Hematopoietic multipotent progenitor cell treated with erythropoietin and hydrocortisone succinate and interleukin-3 and kit ligand, for 8 days (in vitro differentiated cells): ENCODE measurements at regions not wholly inside any gene's neighbourhood (a gene's known extent, or its start where the extent isn't known, plus 50 kb on each side); places are given as distances from the start of the nearest gene placed in this dataset.

Source experiments
- DNase-seq: peaks from one replicate; pipeline ENCODE4 v3.0.0-alpha.2; 2015

GRCh38 chr10:91690996-91691676 is 58.3 kb upstream of the PPP1R3C start:
- no peak for DNase-seq

DNA sequence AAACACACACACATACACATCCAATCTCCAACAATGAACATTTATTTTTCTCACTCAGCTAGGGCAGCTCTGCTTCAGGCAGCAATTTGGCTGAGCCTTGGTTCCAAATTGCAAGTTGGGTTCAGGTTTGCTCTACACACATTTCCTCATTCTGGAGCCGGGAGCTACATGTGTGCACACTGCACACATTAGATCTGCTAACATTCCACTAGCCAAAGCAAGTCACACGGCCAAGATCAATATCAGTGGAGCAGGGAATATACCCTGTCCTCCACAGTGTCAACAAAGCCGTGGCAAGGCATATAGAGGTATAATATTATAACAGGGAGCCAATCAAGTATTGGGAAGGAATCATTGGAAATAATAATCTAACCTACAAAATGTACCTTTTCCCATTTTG is 57.5 kb upstream of the PPP1R3C start:
- no peak for DNase-seq

DNA sequence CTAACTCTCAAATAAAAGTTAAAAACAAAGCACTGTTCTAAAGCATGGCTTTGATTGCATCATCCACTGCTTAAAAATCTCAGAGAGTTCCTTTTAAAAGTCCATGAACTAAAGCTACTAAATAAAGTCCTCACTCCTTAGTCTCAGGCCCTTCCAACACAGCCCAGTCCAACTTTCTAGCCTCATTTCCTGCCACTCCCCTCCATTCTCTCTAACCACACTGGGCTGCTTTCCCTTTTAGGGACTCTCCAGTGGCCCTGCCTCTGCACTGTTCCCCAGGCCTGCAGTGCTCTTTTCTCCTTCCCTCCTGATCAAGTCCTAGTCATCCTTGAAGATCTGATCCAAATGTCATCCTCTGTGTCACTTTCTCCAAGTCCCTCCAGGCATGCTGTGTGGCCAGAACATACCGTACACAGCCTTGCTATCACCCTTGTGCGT is 56.9 kb upstream of the PPP1R3C start:
- DNase-seq = no peak

DNA sequence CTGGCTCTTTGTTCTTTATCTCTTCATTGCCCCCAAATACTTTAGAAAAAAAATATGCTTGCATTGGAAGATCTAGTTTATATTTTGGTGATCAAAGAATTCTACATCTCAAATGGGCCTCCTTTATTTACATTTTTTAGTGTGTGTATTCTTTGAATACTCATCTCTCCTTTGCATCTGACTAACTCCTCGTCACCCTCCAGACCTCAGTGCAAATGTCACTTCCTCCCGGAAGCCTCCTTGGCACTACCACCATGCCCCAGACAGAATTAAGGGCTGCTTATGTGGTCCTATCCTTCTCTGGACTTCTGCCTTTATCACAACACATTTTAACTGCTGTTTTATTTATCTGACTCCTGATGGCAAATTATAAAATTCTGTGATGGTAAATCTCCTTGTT is 52.0 kb upstream of the PPP1R3C start:
- DNase-seq = no peak

DNA sequence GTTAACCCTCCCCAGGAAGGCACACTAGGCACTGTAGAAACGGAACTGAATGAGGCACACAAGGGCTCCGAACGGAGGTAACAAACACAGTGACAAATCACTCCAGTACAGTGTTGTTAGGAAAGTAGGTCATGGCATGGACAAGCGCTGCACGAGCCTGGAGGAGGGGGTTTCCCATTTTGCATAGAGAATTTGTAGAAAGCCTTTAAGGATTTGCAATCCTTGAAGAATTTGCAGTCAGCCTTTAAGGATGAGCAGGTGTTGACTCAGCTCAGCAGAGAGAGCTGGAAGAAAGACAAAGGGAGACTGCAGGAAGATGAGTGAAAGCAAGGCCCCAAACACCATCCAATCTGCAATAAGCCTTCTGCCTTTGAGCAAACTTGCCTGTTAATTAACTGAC is 51.1 kb upstream of the PPP1R3C start:
- no peak for DNase-seq

DNA sequence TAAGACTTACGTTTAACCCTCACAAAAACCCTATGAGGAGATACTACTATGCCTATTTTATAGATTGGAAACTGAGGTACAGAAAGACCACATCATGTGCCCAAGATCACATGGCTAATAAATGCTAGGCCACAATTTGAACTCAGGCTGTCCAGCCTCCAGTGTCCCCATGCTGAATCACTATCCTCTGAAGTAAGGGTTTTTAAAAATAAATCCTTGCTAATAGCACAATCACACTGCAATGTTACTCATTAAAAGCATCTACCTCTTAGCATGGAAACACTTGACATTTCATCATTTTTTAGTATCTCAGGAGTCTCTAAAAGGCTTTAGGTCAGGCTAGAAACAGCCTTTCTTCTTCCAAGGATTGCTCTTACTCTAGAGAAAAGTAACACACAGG is 50.0 kb upstream of the PPP1R3C start:
- no peak for DNase-seq
